HUES64 (cell line): ENCODE measurements at regions not wholly inside any gene's neighbourhood (a gene's known extent, or its start where the extent isn't known, plus 50 kb on each side); places are given as distances from the start of the nearest gene placed in this dataset.
A peak's percentile ranks its signal among the peaks of the same experiment; 100 is the strongest.

Experiments used
- H3K27ac ChIP-seq: 2 replicates; pipeline ENCODE4 v1.7.0; 2013; ENCODE audit warnings: low read depth, low read length, inconsistent platforms
- H3K27me3 ChIP-seq: 2 replicates; pipeline ENCODE4 v1.6.1; 2013; ENCODE audit warnings: mild to moderate bottlenecking, low read length; ENCODE audit not compliant: insufficient read depth
- H3K36me3 ChIP-seq: 2 replicates; pipeline ENCODE4 v1.6.1; 2013; ENCODE audit warnings: mild to moderate bottlenecking, low read length; ENCODE audit not compliant: insufficient read depth
- H3K4me1 ChIP-seq: 2 replicates; pipeline ENCODE4 v1.6.1; 2013; ENCODE audit warnings: mild to moderate bottlenecking, low read length, moderate library complexity; ENCODE audit not compliant: insufficient read depth
- H3K4me3 ChIP-seq: 2 replicates; pipeline ENCODE4 v1.5.1; 2013; ENCODE audit warnings: mild to moderate bottlenecking, low read length, moderate library complexity
- H3K9ac ChIP-seq: 2 replicates; pipeline ENCODE4 v1.6.1; 2013; ENCODE audit warnings: mild to moderate bottlenecking, low read depth, low read length
- H3K9me3 ChIP-seq: 2 replicates; pipeline ENCODE4 v1.6.1; 2013; ENCODE audit warnings: low read depth, low read length; ENCODE audit not compliant: insufficient read depth
- WGBS: fragments of 150-250, 120-280 bp; methylation state at CpG from one replicate; pipeline ENCODE4 v1.1.7; 2013; ENCODE audit warnings: missing lambda C conversion rate; 5-methylcytosine and 5-hydroxymethylcytosine counted together

DNA sequence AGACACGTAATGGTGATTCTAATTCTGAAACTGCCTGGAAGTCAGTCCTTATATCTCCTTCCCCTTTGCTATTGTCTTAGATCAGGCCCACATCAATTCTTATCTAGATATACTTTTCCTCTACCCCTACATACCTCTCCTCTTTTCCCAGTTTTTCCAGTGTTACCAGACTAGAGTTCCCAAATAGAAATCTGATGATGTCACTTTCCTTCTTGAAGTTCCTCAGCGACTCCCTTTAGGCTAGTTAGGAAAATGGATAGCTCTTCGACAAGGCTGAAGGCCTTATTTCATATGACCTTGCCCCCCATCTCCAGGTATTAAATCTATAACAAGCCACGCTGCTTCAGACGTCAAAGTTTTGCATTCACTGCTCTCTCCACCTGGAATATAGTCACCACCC, 201.1 kb upstream of the ATP2B1 start:
- no peaks in the 10 kb centered on the region for H3K9me3 ChIP-seq
- H3K9ac ChIP-seq = no peak overlapping the region
- no peaks in the 10 kb centered on the region for H3K4me1 ChIP-seq
- H3K27ac ChIP-seq = no peak overlapping the region
- H3K27me3 ChIP-seq = no peaks in the 10 kb centered on the region
- 91% methylated on average over 5 of the region's 5 CpGs for WGBS
- no peak overlapping the region for H3K4me3 ChIP-seq
- H3K36me3 ChIP-seq = no peaks in the 10 kb centered on the region

DNA sequence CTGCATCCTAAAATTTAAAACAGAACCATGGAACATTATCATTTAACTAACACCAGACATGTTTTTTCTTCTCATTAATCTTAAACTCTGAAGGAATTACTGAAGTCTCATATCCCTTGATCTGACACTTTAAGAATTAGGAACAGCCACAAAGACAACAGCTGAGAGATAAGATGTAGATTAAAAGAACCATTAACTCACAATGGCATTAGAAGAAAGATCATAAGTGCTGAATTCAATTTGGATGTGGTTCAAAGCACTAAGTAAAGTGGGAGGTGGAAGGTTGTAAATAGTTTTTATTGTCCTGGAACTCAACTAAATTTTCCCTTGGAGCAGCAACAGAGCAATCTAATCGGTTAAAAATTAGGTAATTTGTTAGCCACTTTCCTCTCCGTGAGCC, 199.0 kb upstream of the ATP2B1 start:
- Histone ChIP-seq H3K4me3 (no peak overlapping the region), H3K4me1 (no peaks in the 10 kb centered on the region), H3K27me3 (no peaks in the 10 kb centered on the region), H3K9ac (no peak overlapping the region), H3K9me3 (no peaks in the 10 kb centered on the region), H3K36me3 (no peaks in the 10 kb centered on the region), H3K27ac (no peak overlapping the region)
- WGBS = 80% methylated on average over 2 of the region's 2 CpGs

DNA sequence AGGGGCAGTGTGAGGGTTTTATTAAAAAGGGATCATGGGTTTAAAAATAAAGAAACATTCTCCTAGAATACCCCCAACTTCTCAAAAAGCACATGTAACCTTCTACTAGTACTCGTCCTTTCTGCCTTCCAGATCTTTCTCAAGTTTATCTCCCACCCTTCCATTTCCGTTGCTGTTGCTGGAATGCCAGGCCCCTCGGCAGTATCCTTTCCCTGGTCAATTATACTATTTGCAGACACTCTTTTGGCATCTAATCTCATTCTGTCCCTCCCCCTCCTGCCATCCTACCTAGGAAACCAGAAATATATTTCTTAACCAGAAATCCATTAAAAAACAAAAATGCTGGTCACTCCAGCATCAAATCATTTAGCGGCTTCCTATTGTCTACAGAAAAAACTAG, 198.2 kb upstream of the ATP2B1 start:
- Histone ChIP-seq H3K27ac (no peak overlapping the region), H3K9me3 (no peaks in the 10 kb centered on the region), H3K9ac (no peak overlapping the region), H3K27me3 (no peaks in the 10 kb centered on the region), H3K4me3 (no peak overlapping the region), H3K4me1 (no peaks in the 10 kb centered on the region), H3K36me3 (no peaks in the 10 kb centered on the region)
- 88% methylated on average over 4 of the region's 4 CpGs for WGBS

DNA sequence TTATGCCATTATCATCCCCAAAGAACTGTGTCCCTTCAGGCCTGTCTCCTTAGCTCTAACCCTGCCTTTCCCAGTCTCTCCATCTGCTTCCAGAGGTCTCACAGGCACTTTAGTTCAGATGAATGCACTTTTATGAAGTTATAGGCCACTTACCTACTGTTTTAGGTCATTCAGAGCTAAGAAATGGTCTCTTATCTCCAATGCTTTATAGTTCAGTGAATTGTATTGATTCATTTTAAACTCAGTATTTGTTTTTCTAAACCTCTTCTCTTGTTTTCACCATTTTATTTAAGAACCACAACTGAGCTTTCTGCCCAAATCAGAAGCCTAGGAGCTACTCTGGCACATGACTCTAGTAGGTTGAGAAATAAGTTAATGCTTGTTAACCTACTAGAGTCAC, 197.5 kb upstream of the ATP2B1 start:
- Histone ChIP-seq H3K36me3 (no peaks in the 10 kb centered on the region), H3K27ac (no peak overlapping the region), H3K4me3 (no peak overlapping the region), H3K4me1 (no peaks in the 10 kb centered on the region), H3K9ac (no peak overlapping the region), H3K27me3 (no peaks in the 10 kb centered on the region), H3K9me3 (no peaks in the 10 kb centered on the region)

DNA sequence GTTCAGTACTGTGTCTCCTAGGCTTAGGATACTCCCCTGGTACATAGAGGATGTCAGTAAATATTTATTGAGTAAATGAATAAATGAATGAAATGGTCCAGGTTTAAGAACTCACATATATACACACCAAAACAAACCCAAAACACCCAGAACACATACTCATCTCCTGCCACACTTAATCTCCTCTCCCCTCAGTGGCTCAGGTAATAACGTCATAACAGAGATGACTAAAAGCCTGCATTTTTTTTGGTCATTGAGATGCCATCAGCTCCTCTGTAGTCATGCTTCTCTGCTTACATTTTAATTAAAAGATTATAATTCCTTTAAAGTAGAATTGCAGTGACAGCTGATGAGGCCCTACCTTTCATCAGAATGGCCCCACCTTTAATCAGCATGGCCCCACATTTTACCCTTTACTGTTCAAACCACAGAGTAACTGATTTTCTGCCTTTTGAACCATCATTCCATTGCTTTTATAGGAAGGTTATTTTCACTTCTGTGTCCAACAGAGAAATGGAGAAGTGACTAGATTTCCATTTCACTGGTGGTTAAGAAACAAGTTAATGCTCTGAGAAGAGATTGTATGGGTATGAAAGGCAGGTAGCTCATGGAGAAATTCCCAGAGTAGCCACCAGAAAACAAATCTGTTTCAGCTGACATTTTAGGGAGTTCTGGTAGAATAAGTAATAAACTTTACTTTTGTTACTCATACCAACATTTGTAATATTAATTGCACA, 193.4 kb upstream of the ATP2B1 start:
- WGBS = 0% methylated on average over 1 of the region's 1 CpG
- no peak overlapping the region for H3K9ac ChIP-seq
- no peaks in the 10 kb centered on the region for H3K9me3 ChIP-seq
- H3K36me3 ChIP-seq = no peaks in the 10 kb centered on the region
- H3K4me3 ChIP-seq = no peak overlapping the region
- no peak overlapping the region for H3K27ac ChIP-seq
- peaks cover 18% of the 10 kb centered on the region; the same call in 1 of the 2 replicates for H3K4me1 ChIP-seq
- no peaks in the 10 kb centered on the region for H3K27me3 ChIP-seq

DNA sequence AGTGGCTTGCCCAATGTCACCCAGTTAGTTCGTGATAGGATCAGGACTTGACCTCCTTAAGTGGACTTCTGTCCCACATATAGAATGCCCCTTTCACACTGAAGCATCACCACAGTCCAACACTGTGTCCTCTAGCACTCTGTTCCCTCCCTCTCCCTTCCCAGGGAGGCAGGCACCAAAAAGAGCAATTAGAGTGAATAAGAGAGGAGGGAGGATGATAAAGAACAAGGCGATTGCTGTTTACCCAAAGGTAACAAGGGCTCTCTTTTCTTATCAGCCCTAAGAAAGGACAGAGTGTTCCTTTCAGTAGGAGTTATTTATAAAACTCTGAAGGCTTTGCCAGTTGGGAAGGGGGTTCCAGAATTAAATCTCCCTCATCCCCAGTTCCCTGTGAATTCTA, 192.7 kb upstream of the ATP2B1 start:
- Histone ChIP-seq H3K36me3 (no peaks in the 10 kb centered on the region), H3K4me1 (peaks cover 18% of the 10 kb centered on the region; the same call in 1 of the 2 replicates), H3K27ac (no peak overlapping the region), H3K4me3 (no peak overlapping the region), H3K9me3 (no peaks in the 10 kb centered on the region), H3K27me3 (no peaks in the 10 kb centered on the region), H3K9ac (no peak overlapping the region)
- 86% methylated on average over 2 of the region's 2 CpGs for WGBS

DNA sequence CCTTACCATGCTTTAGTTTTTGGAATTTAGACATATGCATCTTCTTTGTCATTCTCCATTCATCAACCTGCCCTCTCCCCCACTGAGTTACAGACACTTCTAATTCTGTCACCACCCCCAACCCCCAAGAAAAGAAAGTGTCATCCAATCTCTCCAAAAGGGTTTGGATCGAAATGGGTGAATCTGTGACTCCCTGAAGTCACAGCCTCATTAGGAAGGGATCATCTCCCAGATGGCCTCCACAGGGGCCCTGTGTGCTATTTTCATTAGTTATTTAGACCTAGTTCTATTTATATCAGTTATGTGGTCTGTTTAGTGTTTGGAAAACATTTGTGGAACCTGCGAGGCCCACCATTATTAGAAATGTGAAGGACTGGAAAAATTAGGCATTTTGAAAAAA, 191.0 kb upstream of the ATP2B1 start:
- H3K4me1 ChIP-seq = peaks cover 18% of the 10 kb centered on the region; the same call in 1 of the 2 replicates
- H3K9me3 ChIP-seq = no peaks in the 10 kb centered on the region
- peak overlapping the region; percentile 48 for H3K27ac ChIP-seq
- H3K9ac ChIP-seq = no peak overlapping the region
- 99% methylated on average over 2 of the region's 2 CpGs for WGBS
- H3K4me3 ChIP-seq = no peak overlapping the region
- no peaks in the 10 kb centered on the region for H3K27me3 ChIP-seq
- no peaks in the 10 kb centered on the region for H3K36me3 ChIP-seq

DNA sequence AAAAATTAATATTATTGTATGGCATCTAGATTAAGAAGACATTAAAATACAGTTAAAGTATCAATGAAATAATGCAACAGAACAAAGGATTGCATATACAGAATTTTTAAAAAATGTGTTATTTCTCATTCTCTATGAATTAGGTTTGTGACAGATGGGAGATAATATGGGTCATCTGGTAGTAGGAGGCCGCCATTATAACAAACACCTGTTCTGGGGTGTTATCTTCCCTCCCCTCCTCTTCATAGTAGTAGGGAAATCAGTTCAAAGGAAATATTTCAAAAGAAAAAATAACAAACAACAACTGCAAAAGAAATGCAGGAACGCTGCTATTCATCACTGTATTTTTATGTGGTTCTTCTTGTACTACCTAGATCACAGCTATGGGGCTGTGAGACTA, 187.0 kb upstream of the ATP2B1 start:
- no peaks in the 10 kb centered on the region for H3K9me3 ChIP-seq
- no peaks in the 10 kb centered on the region for H3K27me3 ChIP-seq
- H3K36me3 ChIP-seq = no peaks in the 10 kb centered on the region
- H3K9ac ChIP-seq = no peak overlapping the region
- no CpG with 5 or more reads among the region's 2 CpGs for WGBS
- no peak overlapping the region for H3K27ac ChIP-seq
- H3K4me1 ChIP-seq = peaks cover 18% of the 10 kb centered on the region; the same call in 1 of the 2 replicates
- no peak overlapping the region for H3K4me3 ChIP-seq

DNA sequence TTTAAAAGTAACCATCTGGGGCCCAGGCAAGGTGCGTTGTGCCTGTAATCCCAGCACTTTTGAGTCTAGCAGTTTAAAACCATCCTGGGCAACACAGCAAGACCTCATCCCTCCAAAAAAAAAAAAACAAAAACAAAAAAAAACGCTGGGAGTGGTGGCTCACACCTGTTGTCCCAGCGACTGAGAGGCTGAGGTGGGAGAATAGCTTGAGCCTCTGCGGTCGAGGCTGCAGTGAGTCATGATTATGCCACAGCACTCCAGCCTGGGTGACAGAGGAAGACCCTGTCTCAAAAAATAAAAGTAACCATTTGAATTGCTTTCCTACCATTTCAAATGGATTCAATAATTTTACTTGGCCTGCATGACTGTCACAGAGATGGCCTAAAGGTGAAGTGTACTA, 186.5 kb upstream of the ATP2B1 start:
- Histone ChIP-seq H3K27me3 (no peaks in the 10 kb centered on the region), H3K9ac (no peak overlapping the region), H3K9me3 (no peaks in the 10 kb centered on the region), H3K27ac (no peak overlapping the region), H3K4me3 (no peak overlapping the region), H3K36me3 (no peaks in the 10 kb centered on the region), H3K4me1 (peaks cover 16% of the 10 kb centered on the region; the same call in 1 of the 2 replicates)
- WGBS = 92% methylated on average over 5 of the region's 5 CpGs

DNA sequence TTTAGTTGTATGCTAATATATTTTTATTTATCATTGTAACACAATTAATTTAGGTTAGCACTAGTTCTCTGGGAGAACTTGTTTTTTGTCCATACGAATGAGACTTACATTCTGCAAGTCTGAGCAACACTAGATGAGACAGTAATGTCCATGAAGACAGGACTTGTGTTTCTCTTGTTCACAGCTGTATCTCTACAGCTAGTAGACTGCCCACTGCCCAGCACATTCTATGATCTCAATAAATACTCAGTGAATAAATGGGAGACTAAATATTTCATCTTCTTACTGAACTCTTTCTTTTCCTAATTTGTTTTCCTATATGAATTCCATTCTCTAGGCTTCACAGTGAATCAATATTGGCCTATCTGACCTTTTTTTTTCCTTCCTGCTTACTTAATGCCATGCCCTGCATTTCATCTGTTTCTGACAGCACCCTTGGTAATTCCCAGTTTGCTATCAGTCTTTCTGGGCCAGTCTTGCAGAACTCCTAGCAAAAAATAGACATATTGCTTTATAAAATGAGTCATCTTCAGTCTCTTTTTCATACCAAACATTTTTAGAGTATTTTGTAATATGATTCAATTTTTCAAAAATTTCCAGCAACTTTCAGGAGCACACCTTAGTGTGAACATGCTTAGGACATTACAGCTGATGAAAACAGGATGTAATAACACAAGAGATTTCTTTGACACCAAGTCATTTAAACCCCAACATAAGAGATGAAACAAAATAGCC, 185.5 kb upstream of the ATP2B1 start:
- H3K9ac ChIP-seq = no peak overlapping the region
- no peaks in the 10 kb centered on the region for H3K36me3 ChIP-seq
- H3K9me3 ChIP-seq = peaks cover 4% of the 10 kb centered on the region; the same call in 1 of the 2 replicates
- H3K4me1 ChIP-seq = peaks cover 6% of the 10 kb centered on the region; the same call in 1 of the 2 replicates
- no peaks in the 10 kb centered on the region for H3K27me3 ChIP-seq
- H3K4me3 ChIP-seq = no peak overlapping the region
- WGBS = 96% methylated on average over 1 of the region's 1 CpG
- H3K27ac ChIP-seq = no peak overlapping the region

DNA sequence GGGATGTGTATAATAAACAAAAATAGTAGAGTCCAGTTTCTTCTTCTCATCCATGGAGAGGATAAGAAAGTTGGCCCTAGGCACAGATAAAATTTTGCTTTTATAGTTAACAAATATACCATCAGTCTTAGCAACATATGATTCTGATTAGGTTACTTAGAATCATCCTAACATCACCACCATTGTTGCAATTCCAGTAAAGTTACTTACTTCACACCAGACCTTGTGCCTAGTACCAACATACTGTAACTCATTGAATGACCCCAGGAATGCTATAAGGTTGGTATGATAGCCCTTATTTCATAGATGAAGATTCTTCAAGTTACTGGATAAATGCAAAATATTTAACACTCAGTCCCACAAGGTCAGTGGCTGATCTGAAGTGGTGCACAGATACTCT, 183.8 kb upstream of the ATP2B1 start:
- H3K9ac ChIP-seq = no peak overlapping the region
- no peaks in the 10 kb centered on the region for H3K27me3 ChIP-seq
- peaks cover 4% of the 10 kb centered on the region; the same call in 1 of the 2 replicates for H3K9me3 ChIP-seq
- H3K36me3 ChIP-seq = no peaks in the 10 kb centered on the region
- H3K4me3 ChIP-seq = no peak overlapping the region
- H3K27ac ChIP-seq = no peak overlapping the region
- H3K4me1 ChIP-seq = no peaks in the 10 kb centered on the region
